PC-9 (cell line): ENCODE measurements at regions not wholly inside any gene's neighbourhood (a gene's known extent, or its start where the extent isn't known, plus 50 kb on each side); places are given as distances from the start of the nearest gene placed in this dataset.

Source experiments
- EZH2 ChIP-seq: fragments of 200-600 bp; sonication (generic); IDR thresholded peaks from 2 replicates; pipeline ENCODE4 v1.8.0; 2017; ENCODE audit warnings: antibody characterized with exemption, low read depth
- TF ChIP-seq, protein P1 (sequence below): fragments of 200-600 bp; sonication (generic); conservative IDR thresholded peaks from 2 replicates; pipeline ENCODE4 v1.6.1; 2017; ENCODE audit warnings: mixed run types, antibody characterized with exemption, mild to moderate bottlenecking, moderate library complexity

DNA sequence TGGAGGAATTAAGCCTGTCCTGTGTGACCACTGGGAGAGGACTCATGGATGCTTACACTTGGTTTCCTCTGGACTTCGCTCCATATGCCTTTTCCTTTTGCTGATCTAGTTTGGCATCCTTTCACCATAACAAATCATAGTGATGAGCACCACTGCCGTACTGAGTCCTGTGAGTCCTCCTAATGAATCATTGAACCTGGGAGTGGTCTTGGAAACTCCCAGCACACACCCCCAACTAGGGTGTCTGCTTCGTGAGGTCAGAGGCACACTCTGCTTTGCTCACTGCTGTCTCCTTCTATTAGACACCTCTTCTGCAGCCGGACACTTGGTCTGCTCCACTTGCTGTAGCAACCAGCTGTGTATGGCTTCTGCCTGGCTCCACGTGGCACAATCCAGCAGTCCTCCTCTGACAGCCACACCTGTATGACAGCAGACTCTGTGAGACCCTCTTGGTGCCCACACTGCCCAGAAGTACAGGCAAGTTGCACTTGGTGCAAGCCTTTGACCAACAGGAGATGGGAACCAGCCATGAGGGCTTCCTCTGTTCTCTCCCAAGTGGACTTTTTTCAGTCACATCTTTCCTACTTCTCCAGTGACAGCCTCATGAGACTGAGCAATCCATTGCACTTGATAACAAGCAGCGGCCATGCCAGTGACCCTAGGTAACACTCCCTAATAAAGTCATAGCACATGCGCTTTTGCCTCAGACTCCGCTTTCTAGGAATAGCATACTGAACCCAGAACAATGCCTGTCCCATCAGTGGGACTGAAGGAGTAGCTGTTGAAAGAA is 65.0 kb upstream of the HMGXB4 start:
- TF ChIP-seq EZH2 = no peak
- TF ChIP-seq, protein P1, sequence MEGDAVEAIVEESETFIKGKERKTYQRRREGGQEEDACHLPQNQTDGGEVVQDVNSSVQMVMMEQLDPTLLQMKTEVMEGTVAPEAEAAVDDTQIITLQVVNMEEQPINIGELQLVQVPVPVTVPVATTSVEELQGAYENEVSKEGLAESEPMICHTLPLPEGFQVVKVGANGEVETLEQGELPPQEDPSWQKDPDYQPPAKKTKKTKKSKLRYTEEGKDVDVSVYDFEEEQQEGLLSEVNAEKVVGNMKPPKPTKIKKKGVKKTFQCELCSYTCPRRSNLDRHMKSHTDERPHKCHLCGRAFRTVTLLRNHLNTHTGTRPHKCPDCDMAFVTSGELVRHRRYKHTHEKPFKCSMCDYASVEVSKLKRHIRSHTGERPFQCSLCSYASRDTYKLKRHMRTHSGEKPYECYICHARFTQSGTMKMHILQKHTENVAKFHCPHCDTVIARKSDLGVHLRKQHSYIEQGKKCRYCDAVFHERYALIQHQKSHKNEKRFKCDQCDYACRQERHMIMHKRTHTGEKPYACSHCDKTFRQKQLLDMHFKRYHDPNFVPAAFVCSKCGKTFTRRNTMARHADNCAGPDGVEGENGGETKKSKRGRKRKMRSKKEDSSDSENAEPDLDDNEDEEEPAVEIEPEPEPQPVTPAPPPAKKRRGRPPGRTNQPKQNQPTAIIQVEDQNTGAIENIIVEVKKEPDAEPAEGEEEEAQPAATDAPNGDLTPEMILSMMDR = no peak
